ENCODE measurements at regions not wholly inside any gene's neighbourhood (a gene's known extent, or its start where the extent isn't known, plus 50 kb on each side); places are given as distances from the start of the nearest gene placed in this dataset.
"Not testable (repeated sequence)": the region's sequence is repeated elsewhere in the genome, so short reads cannot be mapped to it uniquely, and the experiment has no call there.

- DNase-seq, result no peak
Observed at GRCh38 chr1:58941471-58942289, 157.8 kb upstream of the JUN start.

GRCh38 chr1:58942759-58943191 is 158.9 kb upstream of the JUN start:
- no peak for DNase-seq

- DNase-seq, result no peak
Observed at GRCh38 chr1:58943776-58944175, 159.9 kb upstream of the JUN start.

- no peak for DNase-seq
Observed at GRCh38 chr1:58944439-58944838, 160.6 kb upstream of the JUN start.

- DNase-seq, result no peak
Observed at GRCh38 chr1:58946390-58946789, 162.5 kb upstream of the JUN start.

- DNase-seq, result no peak
Observed at GRCh38 chr1:58948671-58949070, 164.8 kb upstream of the JUN start.

- no peak for DNase-seq
Observed at GRCh38 chr1:58949551-58950220, 165.8 kb upstream of the JUN start.

- DNase-seq, result no peak
Observed at GRCh38 chr1:58950897-58951296, 167.1 kb upstream of the JUN start.

- DNase-seq, result not testable (repeated sequence)
Observed at GRCh38 chr1:58953951-58954350, 170.1 kb upstream of the JUN start.

- DNase-seq, result not testable (repeated sequence)
Observed at GRCh38 chr1:58963287-58963686, 179.4 kb upstream of the JUN start.

GRCh38 chr1:58964428-58964827 is 180.6 kb upstream of the JUN start:
- DNase-seq, result no peak

GRCh38 chr1:58964880-58965279 is 181.0 kb upstream of the JUN start:
- no peak for DNase-seq

- no peak for DNase-seq
Observed at GRCh38 chr1:58966103-58966916, 182.5 kb upstream of the JUN start.

- no peak for DNase-seq
Observed at GRCh38 chr1:58966917-58967740, 183.3 kb upstream of the JUN start.

GRCh38 chr1:58968360-58968952 is 184.6 kb upstream of the JUN start:
- no peak for DNase-seq

- not testable (repeated sequence) for DNase-seq
Observed at GRCh38 chr1:58969176-58969575, 185.3 kb upstream of the JUN start.

- no peak for DNase-seq
Observed at GRCh38 chr1:58971629-58972140, 187.8 kb upstream of the JUN start.

GRCh38 chr1:58975888-58976287 is 192.0 kb upstream of the JUN start:
- no peak for DNase-seq

- no peak for DNase-seq
Observed at GRCh38 chr1:58976294-58976693, 192.4 kb upstream of the JUN start.

GRCh38 chr1:58977598-58977997 is 193.8 kb upstream of the JUN start:
- DNase-seq, result no peak

- no peak for DNase-seq
Observed at GRCh38 chr1:58978096-58978495, 194.2 kb upstream of the JUN start.

GRCh38 chr1:58979086-58979485 is 195.2 kb upstream of the JUN start:
- DNase-seq, result no peak

Measured in activated naive CD4-positive, alpha-beta T cell (primary cell).